Naive thymus-derived CD4-positive, alpha-beta T cell (primary cell): ENCODE measurements at regions not wholly inside any gene's neighbourhood (a gene's known extent, or its start where the extent isn't known, plus 50 kb on each side); places are given as distances from the start of the nearest gene placed in this dataset.

Experiments
- ATAC-seq: fragments of 150-1000 bp; cut with Tn5 transposase; 2 replicates; pipeline ENCODE4 v1.10.0; 2021; ENCODE audit warnings: mild to moderate bottlenecking, moderate library complexity
- CTCF ChIA-PET: fragments of 350-600 bp; sonication (Branson Sonifier 250); formaldehyde crosslinking; loops from one replicate; lab custom pipeline; 2021; ENCODE audit warnings: antibody characterized with exemption; lab: Charles Lee
- POLR2A ChIA-PET: fragments of 350-600 bp; sonication (Branson Sonifier 250); formaldehyde crosslinking; loops from one replicate; lab custom pipeline; 2021; ENCODE audit warnings: antibody characterized with exemption, inconsistent platforms; lab: Charles Lee
- DNase-seq, 9 donors: peaks; one replicate each; pipeline versions ENCODE4 v3.0.0 to v3.0.0-alpha.2; 2020 to 2022; ENCODE audit warnings: mixed read lengths in 1 of 9
- H3K27ac ChIP-seq: one replicate; pipeline ENCODE4 v1.7.0; 2013; ENCODE audit warnings: mild to moderate bottlenecking, low read depth, low read length, moderate library complexity
- H3K27me3 ChIP-seq, 2 donors: one replicate each; pipeline ENCODE4 v1.7.0; 2013; ENCODE audit warnings: low read length in 2 of 2, mild to moderate bottlenecking in 2 of 2, moderate library complexity in 2 of 2; ENCODE audit not compliant: control insufficient read depth in 2 of 2, insufficient read depth in 2 of 2
- H3K36me3 ChIP-seq, 3 experiments: 1 replicate in 2 of 3; 2 replicates in 1 of 3; pipeline ENCODE4 v1.7.0; 2013; ENCODE audit warnings: low read length in 3 of 3, mild to moderate bottlenecking in 3 of 3, moderate library complexity in 1 of 3; ENCODE audit not compliant: insufficient read depth in 3 of 3, control insufficient read depth in 2 of 3
- H3K4me1 ChIP-seq, 2 donors: one replicate each; pipeline ENCODE4 v1.7.0; 2013; ENCODE audit warnings: low read length in 2 of 2, mild to moderate bottlenecking in 2 of 2, moderate library complexity in 1 of 2; ENCODE audit not compliant: control insufficient read depth in 2 of 2, insufficient read depth in 2 of 2
- H3K4me3 ChIP-seq: 2 replicates; pipeline ENCODE4 v1.7.0; 2013; ENCODE audit warnings: mild to moderate bottlenecking, low read length
- H3K9me3 ChIP-seq, 3 experiments: 1 replicate in 2 of 3; 2 replicates in 1 of 3; pipeline ENCODE4 v1.7.0; 2013; ENCODE audit warnings: low read length in 3 of 3; ENCODE audit not compliant: control insufficient read depth in 2 of 3
- H3K27ac Mint-ChIP-seq, 9 donors: one replicate each; pipeline ENCODE4 v1.8.0; 2020 to 2022; ENCODE audit warnings: mixed read lengths in 9 of 9, mild to moderate bottlenecking in 8 of 9, moderate library complexity in 5 of 9, inconsistent platforms in 2 of 9
- H3K27me3 Mint-ChIP-seq, 5 donors: one replicate each; pipeline ENCODE4 v1.8.0; 2021 to 2022; ENCODE audit warnings: mixed read lengths in 5 of 5, mild to moderate bottlenecking in 1 of 5
- H3K36me3 Mint-ChIP-seq, 5 donors: one replicate each; pipeline ENCODE4 v1.8.0; 2020 to 2022; ENCODE audit warnings: mixed read lengths in 5 of 5, mild to moderate bottlenecking in 3 of 5, inconsistent platforms in 1 of 5
- H3K4me1 Mint-ChIP-seq, 7 donors: one replicate each; pipeline ENCODE4 v1.8.0; 2020 to 2022; ENCODE audit warnings: mixed read lengths in 7 of 7, mild to moderate bottlenecking in 3 of 7, inconsistent platforms in 1 of 7
- H3K4me3 Mint-ChIP-seq, 10 donors: one replicate each; pipeline ENCODE4 v1.8.0; 2020 to 2022; ENCODE audit warnings: mild to moderate bottlenecking in 10 of 10, mixed read lengths in 10 of 10, moderate library complexity in 6 of 10, inconsistent platforms in 2 of 10
- H3K9me3 Mint-ChIP-seq, 11 donors: one replicate each; pipeline ENCODE4 v1.8.0; 2020 to 2022; ENCODE audit warnings: mixed read lengths in 11 of 11, mild to moderate bottlenecking in 4 of 11, inconsistent platforms in 1 of 11, moderate library complexity in 1 of 11
- intact Hi-C, 2 donors: fragments of 100-400 bp; cut with micrococcal nuclease; formaldehyde crosslinking; loops; one replicate each; pipeline ENCODE4 v1.15.1; 2023

DNA sequence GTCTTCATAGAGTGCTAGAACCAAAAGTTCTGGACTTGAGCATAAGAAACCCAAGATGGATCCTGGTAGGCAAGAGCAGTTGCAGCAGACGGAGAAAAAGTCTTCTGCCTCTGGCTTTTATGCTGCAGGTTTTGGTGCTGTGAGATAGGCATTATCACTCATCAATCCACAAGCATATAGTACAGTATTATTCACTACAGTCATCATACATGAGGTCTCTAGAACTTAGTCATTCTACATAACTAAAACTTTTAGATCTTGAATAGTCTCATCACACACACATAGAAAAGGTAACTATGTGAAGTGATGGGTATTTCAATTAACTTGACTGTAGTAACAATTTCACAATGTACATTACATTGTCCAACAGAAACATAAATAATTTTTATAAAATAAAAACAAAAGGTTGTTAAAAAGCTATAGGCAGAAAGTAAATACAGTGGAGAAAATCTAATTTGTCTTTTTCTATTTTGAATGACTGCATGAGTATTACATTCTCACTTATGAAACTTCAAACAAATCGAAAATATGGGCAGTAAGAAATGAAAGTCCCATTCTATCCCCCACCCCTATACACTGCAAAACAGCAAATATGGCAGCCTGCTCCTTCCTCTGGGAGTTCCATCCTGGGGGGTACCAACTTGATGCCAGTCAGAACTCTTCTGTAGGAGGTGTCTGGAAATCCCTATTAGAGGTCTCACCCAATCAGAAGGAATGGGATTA, 534.3 kb upstream of the ACVR2A start:
- H3K27me3 Mint-ChIP-seq: no peaks in the 10 kb centered on the region
- CTCF ChIA-PET: no interaction called here
- Histone ChIP-seq H3K36me3 (no peaks in the 10 kb centered on the region), H3K9me3 (no peaks in the 10 kb centered on the region), H3K4me1 (no peaks in the 10 kb centered on the region), H3K27me3 (no peaks in the 10 kb centered on the region), H3K27ac (no peak overlapping the region), H3K4me3 (no peak overlapping the region)
- H3K27ac Mint-ChIP-seq: no peak overlapping the region
- DNase-seq (no peak), ATAC-seq (no peak)
- H3K9me3 Mint-ChIP-seq: peaks cover 0 to 14% (median 0%) of the 10 kb centered on the region in 11 donors
- intact Hi-C loops: no loop called here
- no peak overlapping the region for H3K4me3 Mint-ChIP-seq
- POLR2A ChIA-PET: no interaction called here
- peaks cover 0 to 10% (median 4%) of the 10 kb centered on the region in 7 donors for H3K4me1 Mint-ChIP-seq
- peaks cover 0 to 19% (median 0%) of the 10 kb centered on the region in 5 donors for H3K36me3 Mint-ChIP-seq

DNA sequence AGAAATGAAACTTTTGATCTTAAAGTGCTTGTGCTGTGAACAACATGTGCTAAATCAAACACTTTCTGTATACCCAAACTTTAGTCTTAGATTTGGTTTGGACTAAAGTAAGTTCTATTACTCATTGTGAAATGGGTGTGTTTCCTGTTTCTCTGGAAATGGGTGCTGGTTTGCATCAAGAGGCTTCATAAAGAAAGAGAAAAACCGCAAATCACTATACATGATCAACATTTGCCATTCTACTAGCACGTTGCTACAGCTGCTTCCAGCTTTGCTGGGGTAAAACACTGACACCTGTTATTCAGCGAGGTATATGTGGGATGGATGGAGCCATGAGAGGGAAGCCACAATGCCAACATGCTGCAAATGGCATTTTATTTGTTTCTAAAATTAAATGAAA, 547.0 kb upstream of the ACVR2A start:
- peak overlapping the region in 8 of 10 donors; percentile 9 to 53 (median 38) for H3K4me3 Mint-ChIP-seq
- peaks cover 10 to 60% (median 29%) of the 10 kb centered on the region in 7 donors for H3K4me1 Mint-ChIP-seq
- POLR2A ChIA-PET: interaction anchor here (1.3 kb wide), 1 partner anchor 8 kb away, joined by 3 read pairs; no protein-coding TSS in a partner anchor
- Histone ChIP-seq H3K9me3 (no peaks in the 10 kb centered on the region), H3K36me3 (no peaks in the 10 kb centered on the region), H3K4me3 (no peak overlapping the region), H3K27ac (no peak overlapping the region), H3K27me3 (no peaks in the 10 kb centered on the region), H3K4me1 (peaks cover 18 to 26% of the 10 kb centered on the region in 2 donors)
- DNase-seq (peak in 7 of 9 donors; percentile 13 to 63 (median 32)), ATAC-seq (peak; percentile 76)
- peaks cover 0 to 20% (median 0%) of the 10 kb centered on the region in 11 donors for H3K9me3 Mint-ChIP-seq
- intact Hi-C loops: loop anchor here (1.0 to 10.0 kb wide), 13 partner anchors 10 to 1229 kb away; partner anchors contain the start of genes ACVR2A (in 2 of the 2), MBD5 (in 2 of the 2) and ORC4 (in 2 of the 2)
- H3K36me3 Mint-ChIP-seq: peaks cover 0 to 51% (median 0%) of the 10 kb centered on the region in 5 donors
- CTCF ChIA-PET: no interaction called here
- H3K27ac Mint-ChIP-seq: peak overlapping the region; percentile 53 to 94 (median 85)
- peaks cover 0 to 17% (median 0%) of the 10 kb centered on the region in 5 donors for H3K27me3 Mint-ChIP-seq

DNA sequence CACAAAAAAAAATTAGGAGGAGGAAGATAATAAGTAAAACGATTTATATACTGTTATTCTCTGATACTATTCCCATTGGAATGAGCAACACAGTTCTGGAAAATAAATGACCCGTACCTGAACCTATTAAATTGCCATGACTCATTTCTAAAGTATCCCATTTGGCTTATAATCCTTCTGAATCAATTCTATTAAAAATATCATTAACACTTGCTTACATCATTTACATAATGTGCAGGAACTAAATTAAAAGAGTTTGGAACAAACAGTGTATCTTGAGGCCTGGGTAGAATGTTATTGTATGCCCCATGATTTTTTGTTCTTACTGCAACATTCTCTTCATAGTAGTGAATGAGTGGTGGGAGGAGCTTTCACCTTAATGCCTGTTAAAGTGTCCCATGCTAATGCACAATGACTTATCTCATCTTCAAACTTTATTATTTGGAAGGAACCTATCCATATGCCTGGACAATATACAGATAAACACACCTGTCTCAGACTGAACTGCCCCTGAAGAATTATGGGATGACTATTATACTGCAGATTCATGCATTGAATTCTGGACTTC, 549.9 kb upstream of the ACVR2A start:
- DNase-seq (no peak), ATAC-seq (no peak)
- Histone ChIP-seq H3K9me3 (no peaks in the 10 kb centered on the region), H3K4me3 (no peak overlapping the region), H3K4me1 (peaks cover 18 to 26% of the 10 kb centered on the region in 2 donors), H3K27ac (no peak overlapping the region), H3K27me3 (no peaks in the 10 kb centered on the region), H3K36me3 (no peaks in the 10 kb centered on the region)
- Mint-ChIP-seq H3K4me3 (peak overlapping the region in 3 of 10 donors; percentile 6 to 43 (median 29)), H3K36me3 (peaks cover 0 to 55% (median 0%) of the 10 kb centered on the region in 5 donors), H3K27ac (peak overlapping the region in 3 of 9 donors; percentile 52 to 85 (median 77)), H3K9me3 (peaks cover 0 to 25% (median 0%) of the 10 kb centered on the region in 11 donors), H3K27me3 (peaks cover 0 to 18% (median 0%) of the 10 kb centered on the region in 5 donors), H3K4me1 (peaks cover 12 to 75% (median 26%) of the 10 kb centered on the region in 7 donors)
- intact Hi-C loops: loop anchor here (5.0 to 10.0 kb wide), 5 partner anchors 207 to 1232 kb away; partner anchors contain the start of genes ACVR2A (in 1 of the 2), MBD5 (in 1 of the 2) and ORC4 (in 1 of the 2)
- CTCF ChIA-PET: interaction anchor here (0.6 kb wide), 1 partner anchor 716 kb away, joined by 3 read pairs; no protein-coding TSS in a partner anchor
- POLR2A ChIA-PET: no interaction called here

DNA sequence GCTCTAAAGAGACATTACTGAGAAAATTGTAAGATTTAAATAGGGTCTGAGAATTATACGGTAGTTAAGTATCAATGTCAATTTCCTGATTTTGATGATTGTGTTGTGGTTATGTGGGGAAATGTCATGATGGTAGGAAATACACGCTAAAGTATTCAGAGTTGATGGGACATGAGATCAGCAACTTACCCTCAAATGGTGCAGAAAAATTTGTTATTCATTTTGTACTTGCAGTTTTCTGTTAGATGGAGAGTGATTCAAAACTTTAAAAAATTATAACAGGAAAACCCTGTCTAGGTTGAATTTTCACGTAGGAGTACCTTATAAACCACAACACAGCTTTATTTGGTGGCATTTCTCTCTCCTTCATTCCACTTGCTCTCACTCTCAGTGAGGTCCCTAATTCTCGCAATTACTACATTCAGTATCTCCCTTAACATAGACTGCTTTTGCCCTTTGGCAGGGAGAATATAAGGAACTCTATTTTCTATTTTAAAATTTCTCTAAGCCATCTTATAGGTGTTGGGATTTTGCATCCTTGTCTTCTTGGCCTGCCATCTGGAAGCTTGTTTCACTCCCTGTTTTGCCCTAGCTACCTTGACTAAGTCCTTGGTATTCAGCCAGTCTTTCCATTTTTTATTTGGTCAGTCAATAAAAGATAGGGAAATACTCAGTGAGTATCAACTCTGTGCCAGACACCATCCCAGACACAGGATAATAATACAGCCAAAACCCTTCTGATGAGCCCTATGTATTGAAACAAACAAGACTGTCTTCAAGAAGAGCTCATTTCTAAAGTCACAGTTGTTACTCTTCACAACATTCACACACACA, 550.6 kb upstream of the ACVR2A start:
- peak overlapping the region in 7 of 9 donors; percentile 1 to 85 (median 41) for H3K27ac Mint-ChIP-seq
- H3K4me1 Mint-ChIP-seq: peaks cover 12 to 78% (median 25%) of the 10 kb centered on the region in 7 donors
- H3K9me3 ChIP-seq: no peaks in the 10 kb centered on the region
- H3K27me3 ChIP-seq: no peaks in the 10 kb centered on the region
- H3K9me3 Mint-ChIP-seq: peaks cover 0 to 26% (median 0%) of the 10 kb centered on the region in 11 donors
- ATAC-seq (peak; percentile 31), DNase-seq (peak in 2 of 9 donors; percentile 1 to 21)
- peaks cover 17 to 26% of the 10 kb centered on the region in 2 donors for H3K4me1 ChIP-seq
- H3K27ac ChIP-seq: no peak overlapping the region
- no peak overlapping the region for H3K4me3 ChIP-seq
- POLR2A ChIA-PET: interaction anchor here (0.6 kb wide), 1 partner anchor 9 kb away, joined by 3 read pairs; no protein-coding TSS in a partner anchor
- H3K4me3 Mint-ChIP-seq: peak overlapping the region in 7 of 10 donors; percentile 6 to 45 (median 17)
- intact Hi-C loops: loop anchor here in 1 of 2 donors (10.0 kb wide), 2 partner anchors 371 to 731 kb away; partner anchors contain the start of genes MBD5 and ORC4
- H3K27me3 Mint-ChIP-seq: peaks cover 0 to 18% (median 0%) of the 10 kb centered on the region in 5 donors
- no peaks in the 10 kb centered on the region for H3K36me3 ChIP-seq
- CTCF ChIA-PET: interaction anchor here (0.6 kb wide), 1 partner anchor 717 kb away, joined by 3 read pairs; no protein-coding TSS in a partner anchor
- H3K36me3 Mint-ChIP-seq: peaks cover 0 to 59% (median 0%) of the 10 kb centered on the region in 5 donors

DNA sequence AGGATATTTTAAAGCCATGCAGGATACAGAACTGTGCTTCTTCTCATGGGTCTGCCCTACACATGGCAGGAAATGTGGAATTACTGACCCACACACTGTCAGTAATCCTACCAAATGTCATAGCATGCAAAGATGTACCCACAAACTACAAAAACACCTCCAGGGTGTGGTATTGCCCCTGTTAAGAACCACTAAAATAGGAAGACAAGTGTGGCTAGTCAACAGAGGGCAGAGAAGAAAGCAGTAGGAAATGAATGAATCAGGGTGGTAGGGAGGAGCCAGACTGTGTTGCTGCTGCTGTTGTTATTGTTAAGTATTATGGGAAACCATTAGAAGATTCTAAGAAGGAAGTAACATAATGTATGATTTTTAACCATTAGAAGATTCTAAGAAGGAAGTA, 556.7 kb upstream of the ACVR2A start:
- H3K27me3 Mint-ChIP-seq: peaks cover 0 to 5% (median 0%) of the 10 kb centered on the region in 5 donors
- peak overlapping the region in 4 of 9 donors; percentile 25 to 84 (median 63) for H3K27ac Mint-ChIP-seq
- ATAC-seq (peak; percentile 87), DNase-seq (peak in 5 of 9 donors; percentile 2 to 48 (median 19))
- no peak overlapping the region for H3K27ac ChIP-seq
- H3K36me3 Mint-ChIP-seq: peaks cover 0 to 42% (median 0%) of the 10 kb centered on the region in 5 donors
- no peak overlapping the region for H3K4me3 ChIP-seq
- peaks cover 8 to 43% (median 9%) of the 10 kb centered on the region in 7 donors for H3K4me1 Mint-ChIP-seq
- H3K4me1 ChIP-seq: peaks cover 0 to 10% of the 10 kb centered on the region in 2 donors
- no peaks in the 10 kb centered on the region for H3K36me3 ChIP-seq
- ChIA-PET CTCF (interaction anchor here (0.6 to 1.3 kb wide), 4 partner anchors 18 to 623 kb away, joined by 3 to 6 read pairs (median 4); no protein-coding TSS in a partner anchor), POLR2A (no interaction called here)
- intact Hi-C loops: loop anchor here (1.0 to 5.0 kb wide), 7 partner anchors 9 to 623 kb away; partner anchors contain the start of gene ACVR2A (in 1 of the 2)
- peak overlapping the region in 1 of 10 donors; percentile 45 for H3K4me3 Mint-ChIP-seq
- H3K9me3 Mint-ChIP-seq: peaks cover 0 to 29% (median 0%) of the 10 kb centered on the region in 11 donors
- no peaks in the 10 kb centered on the region for H3K27me3 ChIP-seq
- no peaks in the 10 kb centered on the region for H3K9me3 ChIP-seq
